ENCODE measurements at regions not wholly inside any gene's neighbourhood (a gene's known extent, or its start where the extent isn't known, plus 50 kb on each side); places are given as distances from the start of the nearest gene placed in this dataset.

GRCh38 chr1:47703156-47703825, 265.4 kb downstream of the FOXD2 start:
- DNase-seq (ENCODE audit: low read depth), result no peak

GRCh38 chr1:47703981-47704596, 266.2 kb downstream of the FOXD2 start:
- no peak for DNase-seq (ENCODE audit: low read depth)

DNA sequence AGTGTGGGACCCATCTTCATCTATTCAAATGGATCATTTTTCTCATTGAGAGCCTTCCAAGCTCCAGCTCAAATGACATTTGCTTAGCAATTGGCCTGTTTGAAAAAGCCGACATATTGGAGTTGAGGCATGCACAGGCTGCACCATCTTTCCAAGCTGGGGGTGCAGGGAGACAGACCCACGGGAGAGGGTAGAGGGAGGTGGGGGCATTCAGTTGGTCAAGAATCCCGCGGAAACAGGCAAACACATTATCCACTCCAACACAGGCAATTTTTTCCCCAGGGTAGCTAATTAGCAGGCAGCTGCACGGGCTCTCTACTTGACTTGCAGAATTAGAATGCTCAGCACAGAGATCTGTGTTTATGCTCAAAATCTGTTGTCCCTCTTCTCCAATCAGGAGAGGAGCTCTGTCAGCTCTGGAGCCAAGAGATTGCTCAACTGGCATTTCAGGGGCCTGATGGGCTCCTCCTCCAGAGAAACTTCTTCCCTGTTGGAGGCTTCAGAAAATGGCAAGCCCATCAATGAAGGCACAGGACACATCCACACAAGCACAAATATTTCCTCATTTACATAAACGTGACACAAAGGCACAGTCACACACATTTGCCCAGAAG, 267.8 kb downstream of the FOXD2 start:
- no peak for DNase-seq (ENCODE audit: low read depth)

GRCh38 chr1:47707503-47707902, 269.7 kb downstream of the FOXD2 start:
- DNase-seq (ENCODE audit: low read depth), result no peak

DNA sequence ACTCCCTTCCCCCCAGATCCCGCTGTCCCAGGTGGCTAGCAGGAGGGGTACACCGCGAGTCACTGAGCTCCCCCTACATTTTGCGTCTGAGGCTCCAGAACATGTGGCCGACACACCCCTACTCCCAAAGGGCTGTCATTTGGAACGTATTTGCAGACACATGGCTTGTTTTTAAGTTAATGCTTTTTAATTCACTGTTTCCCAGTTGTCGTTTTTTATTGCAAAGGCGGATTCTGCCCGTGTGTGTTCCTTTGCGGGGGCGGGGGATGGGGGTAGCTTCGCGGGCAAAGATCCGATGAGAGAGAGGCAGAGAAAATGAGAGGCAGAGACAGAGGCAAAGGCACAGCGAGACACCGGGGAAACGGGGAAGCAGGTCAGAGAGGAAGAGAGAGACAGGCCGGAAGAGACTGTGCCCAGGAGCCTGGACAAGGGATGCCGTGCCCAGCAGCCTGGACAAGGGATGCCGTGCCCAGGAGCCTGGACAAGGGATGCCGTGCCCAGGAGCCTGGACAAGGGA, 270.2 kb downstream of the FOXD2 start:
- DNase-seq (ENCODE audit: low read depth), result no peak

DNA sequence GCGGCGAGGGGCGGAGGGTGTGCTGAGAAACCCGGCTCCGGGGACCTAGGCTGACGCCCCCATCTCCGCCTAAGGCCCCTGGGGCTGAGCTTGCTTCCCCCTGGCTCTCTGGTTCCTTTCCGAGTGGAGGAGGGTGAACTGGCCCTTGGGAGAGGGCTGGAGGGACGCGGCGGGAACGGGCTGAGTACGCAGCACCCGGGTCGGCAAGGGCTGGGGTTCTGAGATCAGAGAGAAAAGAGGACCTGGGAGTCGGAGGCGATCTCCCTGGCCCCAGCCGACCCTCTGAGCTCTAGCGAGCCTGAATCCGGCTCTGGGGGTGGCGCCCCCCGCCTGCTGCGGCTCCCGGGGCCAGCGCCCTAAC, 270.8 kb downstream of the FOXD2 start:
- no peak for DNase-seq (ENCODE audit: low read depth)

DNA sequence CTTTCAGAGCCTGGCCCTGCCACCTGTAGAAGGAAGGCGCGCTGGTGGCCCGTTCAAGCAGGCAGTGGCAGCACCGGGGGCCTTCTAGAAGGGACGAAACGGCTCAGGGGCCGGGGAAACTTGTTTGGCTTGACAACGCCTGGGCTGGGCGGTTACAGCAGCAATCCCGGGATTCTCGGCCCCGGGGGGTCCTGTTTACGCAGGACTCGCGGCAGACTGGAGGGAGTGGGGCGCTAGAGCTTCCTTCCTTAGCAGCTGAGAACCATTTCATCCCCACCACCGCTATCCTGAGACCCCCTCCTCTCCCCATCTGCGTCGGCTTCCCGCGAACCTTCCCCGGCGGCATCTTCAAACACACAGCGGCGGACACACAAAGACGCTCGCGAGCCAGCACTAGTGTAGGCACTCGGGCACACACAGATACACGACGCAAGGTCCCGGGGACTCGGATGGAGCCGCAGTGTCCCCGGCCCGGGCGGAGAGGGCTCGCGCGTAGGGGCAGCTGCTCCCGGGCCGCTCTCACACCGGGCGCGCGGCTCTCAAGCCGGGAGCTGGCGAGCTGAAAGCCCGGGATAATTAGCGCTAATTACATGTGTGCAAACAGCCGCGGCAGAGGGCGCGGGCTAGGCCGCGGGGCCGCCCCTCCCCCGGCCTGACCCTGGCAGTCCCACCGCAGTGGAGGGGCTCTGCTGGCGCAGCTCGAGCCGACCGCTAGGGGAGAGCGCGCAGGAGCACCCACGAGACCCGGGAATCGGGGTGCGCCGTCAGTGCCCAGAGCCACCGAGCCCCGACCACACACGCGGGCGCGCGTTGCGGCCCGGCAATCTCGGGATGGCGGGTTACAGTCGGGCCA, 271.4 kb downstream of the FOXD2 start:
- no peak for DNase-seq (ENCODE audit: low read depth)

DNA sequence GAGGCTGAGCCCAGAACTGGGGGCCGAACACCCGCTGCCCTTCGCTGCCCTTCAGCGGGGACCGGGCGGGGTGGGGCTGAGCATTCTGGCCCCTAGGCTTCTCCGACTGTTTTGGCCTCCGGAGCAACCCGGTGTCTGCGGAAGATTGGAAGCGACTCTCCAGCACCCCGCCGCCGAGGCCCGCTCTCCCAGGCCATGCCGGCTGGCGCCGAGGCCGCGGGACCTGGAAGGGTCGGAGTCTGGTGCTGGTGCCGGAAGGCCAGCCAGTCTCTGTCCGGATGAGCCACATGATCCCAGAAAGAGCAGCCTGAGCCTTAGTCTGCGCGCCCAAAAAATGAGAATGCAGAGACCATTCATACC, 272.0 kb downstream of the FOXD2 start:
- no peak for DNase-seq (ENCODE audit: low read depth)

- DNase-seq (ENCODE audit: low read depth), result peak; percentile 59
Measured at GRCh38 chr1:47710329-47711071, 272.7 kb downstream of the FOXD2 start.

Measured in stimulated activated CD8-positive, alpha-beta memory T cell treated with anti-CD3 and anti-CD28 coated beads, Interleukin-15, amount 100 ng/mL, for 24 hours (primary cell).